Renal cortex interstitium (tissue), 11 donors: ENCODE measurements at regions not wholly inside any gene's neighbourhood (a gene's known extent, or its start where the extent isn't known, plus 50 kb on each side); places are given as distances from the start of the nearest gene placed in this dataset.

Experiments used
- DNase-seq, 11 donors: peaks; one replicate each; pipeline ENCODE4 v3.0.0-alpha.2; 2013; ENCODE audit warnings: low read depth in 9 of 11, low spot score in 4 of 11; ENCODE audit errors: extremely low read depth in 1 of 11

- peak in 2 of 11 donors; percentile 33 to 35 for DNase-seq
These were observed 490.9 kb downstream of the GADD45G start for GRCh38 chr9:90095682-90096081.

DNA sequence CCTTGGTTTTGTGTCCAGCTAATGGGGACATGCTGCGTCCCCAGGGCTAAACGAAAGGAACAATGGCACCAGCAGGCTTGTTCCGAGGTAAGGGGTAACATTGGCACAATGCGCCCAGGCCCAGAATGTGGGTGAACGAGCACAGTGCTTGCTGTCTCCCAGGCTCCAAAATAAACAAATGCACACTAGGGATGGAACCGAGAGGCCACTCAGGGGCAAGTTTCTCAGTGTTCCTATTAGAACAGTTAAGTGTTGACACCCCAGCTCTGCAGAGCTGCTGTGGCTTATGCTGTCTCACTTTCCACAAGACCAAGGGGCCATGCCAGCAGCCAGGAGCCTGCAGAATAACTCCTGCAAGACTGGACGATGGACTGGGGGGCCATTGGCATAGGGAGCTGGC, 492.4 kb downstream of the GADD45G start:
- DNase-seq: no peak

- no peak for DNase-seq
These were observed 493.6 kb downstream of the GADD45G start for GRCh38 chr9:90098408-90098807.

DNA sequence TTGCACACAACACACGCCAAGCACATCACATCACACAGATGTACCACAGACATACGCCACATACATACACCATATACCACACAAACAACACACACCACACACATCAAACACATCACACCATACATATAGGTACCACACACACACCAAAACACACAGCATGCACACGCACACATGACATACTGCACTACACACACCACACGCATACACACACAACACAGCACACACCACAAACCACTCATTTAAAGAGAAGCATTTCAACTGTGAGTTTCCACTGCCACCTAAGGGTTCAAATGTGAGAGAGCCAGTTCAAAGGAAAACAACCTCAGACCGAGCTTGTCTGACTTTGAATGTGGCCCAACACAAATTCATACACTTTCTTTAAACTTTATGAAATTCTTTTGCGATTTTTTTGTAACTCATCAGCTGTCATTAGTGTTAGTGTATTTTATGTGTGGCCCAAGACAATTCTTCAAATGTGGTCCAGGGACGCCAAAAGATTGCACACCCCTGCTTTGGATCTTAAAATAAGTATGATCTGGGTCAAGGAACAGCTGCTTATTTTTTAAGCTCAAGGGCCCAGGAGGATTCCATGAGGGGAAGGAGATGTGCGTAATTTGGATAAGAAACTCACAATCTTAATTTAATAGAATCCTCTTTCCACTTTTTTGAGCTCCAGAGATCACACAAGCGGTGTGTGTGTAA, 494.6 kb downstream of the GADD45G start:
- peak in 2 of 11 donors; percentile 18 to 26 for DNase-seq

GRCh38 chr9:90100014-90100413, 495.2 kb downstream of the GADD45G start:
- no peak for DNase-seq

GRCh38 chr9:90102292-90102901, 497.6 kb downstream of the GADD45G start:
- peak; percentile 52 to 82 (median 71) for DNase-seq

DNA sequence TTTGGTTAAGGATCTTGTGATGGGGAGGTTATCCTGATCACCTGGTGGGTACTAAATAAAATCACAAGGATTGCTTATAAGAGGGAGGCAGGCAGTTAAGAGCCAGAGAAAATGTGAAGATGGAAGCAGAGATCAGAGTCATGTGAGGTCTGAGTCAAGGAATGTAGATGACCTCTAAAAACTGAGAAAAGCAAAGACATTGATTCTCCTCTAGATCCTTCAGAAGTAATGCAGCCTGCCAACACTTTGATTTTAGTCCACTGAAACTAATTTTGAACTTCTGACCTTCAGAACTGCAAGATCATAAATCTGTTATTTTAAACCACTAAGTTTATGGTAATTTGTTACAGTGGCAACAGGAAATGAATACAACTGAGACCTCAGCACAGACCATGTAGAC, 499.0 kb downstream of the GADD45G start:
- DNase-seq: no peak

- no peak for DNase-seq
These were observed 501.0 kb downstream of the GADD45G start for GRCh38 chr9:90105773-90106172.

- DNase-seq: no peak
These were observed 502.4 kb downstream of the GADD45G start for GRCh38 chr9:90107040-90107725.

DNA sequence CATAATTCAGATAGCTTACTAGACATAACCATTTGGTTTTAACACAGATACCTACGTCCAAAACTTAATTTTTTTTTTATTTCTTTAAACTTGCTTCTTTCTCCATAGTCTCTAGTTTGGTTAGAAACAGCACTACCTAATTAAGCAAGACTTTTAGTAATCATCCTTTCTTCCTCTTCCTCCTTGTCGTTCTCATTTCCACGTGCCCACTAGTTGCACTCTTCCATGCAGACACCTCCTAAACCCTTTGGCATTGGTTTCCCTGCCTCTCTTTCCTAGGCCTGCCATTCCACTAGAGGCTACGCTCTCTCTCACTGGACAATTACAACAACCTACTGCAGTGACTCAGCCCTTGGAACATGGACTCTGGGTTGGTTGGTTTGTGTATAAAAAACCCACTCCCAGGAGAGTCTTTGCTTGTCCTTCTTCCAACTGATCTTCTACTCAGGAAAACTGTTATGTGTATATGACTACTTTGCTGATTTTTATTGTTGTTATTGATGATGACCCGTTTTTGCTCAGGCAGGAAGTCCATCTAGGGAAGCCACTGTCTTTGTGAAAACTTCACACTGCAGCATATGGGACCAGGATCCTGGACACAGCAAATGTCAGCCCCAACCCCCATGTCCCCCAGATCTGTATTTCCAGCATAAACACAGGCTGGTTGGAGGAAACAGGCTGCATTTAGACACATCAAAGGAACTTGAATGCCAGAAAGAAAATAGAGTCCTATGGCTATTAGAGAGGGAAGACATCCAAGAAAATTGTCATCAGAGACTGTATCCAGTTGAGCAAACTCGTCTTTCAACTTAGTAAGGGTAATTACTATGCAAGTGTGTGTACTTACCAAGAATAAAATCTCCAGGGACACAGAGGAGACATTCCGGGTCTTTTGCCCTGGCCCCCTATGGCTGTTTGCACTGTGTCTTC, 503.2 kb downstream of the GADD45G start:
- DNase-seq: no peak

DNA sequence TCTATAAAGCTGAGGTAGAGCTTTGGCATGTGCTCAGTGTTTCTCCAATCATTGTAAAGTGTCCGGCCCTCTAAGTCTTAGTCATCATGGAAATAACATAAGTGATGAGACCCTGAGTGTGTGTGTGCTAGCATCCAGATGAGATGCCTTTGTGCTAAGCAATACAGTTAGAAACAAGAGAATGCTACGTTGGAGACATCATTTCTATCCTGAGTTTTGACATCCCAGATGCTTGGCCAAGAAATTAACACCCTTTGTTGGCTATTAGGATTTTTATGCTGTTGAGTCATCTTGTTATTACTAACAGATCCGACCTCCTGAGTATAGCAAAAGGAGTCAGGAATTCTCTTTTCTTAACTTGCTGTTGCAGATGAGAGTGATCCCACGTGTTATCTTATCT, 508.0 kb downstream of the GADD45G start:
- no peak for DNase-seq

GRCh38 chr9:90114641-90115425, 510.0 kb downstream of the GADD45G start:
- DNase-seq: no peak

DNA sequence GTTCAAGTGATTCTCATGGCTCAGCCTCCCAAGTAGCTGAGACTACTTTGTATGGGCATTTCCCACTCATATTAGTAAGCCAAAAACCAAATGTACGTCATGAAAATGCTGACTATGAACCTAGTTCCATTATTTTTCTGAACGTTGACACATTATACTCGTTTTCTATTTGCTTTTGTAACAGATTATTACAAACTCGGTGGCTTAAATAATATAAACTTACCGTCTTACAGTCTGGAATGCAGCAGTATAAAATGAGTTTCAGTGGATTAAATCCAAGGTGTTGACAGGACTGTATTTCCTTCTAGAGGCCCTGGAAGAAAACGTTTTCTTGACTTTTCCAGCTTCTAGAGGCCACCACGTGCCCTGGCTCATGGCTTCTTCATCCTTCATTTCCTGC, 517.0 kb downstream of the GADD45G start:
- DNase-seq: no peak

DNA sequence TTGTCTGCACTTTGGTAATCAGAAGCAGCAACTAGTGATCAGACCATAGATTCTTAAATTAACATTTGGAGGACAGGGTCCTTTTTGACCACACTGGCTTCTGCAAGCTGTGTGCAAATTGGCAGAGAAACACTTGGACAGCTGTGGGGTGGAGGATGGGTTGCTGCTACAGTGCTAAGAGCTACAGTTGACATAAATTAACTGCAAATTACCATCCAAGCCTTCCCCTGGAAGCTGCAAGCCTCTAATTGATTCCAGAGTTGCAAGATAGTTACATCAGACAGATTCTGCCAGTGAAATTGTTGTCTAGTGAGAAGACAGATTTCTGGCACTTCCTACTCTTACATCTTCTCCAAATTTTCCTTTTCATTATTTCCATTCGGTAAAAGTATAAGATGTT, 517.7 kb downstream of the DIRAS2 start:
- DNase-seq: no peak

DNA sequence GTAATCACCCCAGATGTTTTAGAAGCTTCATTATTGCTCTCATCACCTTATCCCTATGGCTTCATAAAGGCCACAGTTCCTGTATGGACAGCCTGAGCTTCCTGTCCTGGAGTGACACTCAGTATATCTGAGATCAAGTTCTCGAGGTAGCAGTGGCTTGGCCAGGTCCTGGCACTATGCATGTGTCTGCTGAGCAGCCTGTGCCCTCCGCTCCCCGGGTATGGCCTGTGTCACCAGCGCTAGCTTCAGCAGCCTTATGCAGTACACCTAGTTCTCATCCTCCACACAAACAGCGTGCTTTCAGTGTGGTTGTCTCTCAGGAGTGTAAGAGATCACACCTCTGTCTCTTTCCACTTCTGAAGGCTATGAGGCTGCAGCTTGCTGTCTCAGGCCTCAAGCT, 514.7 kb downstream of the DIRAS2 start:
- DNase-seq: no peak

- DNase-seq: no peak
These were observed 513.9 kb downstream of the DIRAS2 start for GRCh38 chr9:90128587-90129190.

DNA sequence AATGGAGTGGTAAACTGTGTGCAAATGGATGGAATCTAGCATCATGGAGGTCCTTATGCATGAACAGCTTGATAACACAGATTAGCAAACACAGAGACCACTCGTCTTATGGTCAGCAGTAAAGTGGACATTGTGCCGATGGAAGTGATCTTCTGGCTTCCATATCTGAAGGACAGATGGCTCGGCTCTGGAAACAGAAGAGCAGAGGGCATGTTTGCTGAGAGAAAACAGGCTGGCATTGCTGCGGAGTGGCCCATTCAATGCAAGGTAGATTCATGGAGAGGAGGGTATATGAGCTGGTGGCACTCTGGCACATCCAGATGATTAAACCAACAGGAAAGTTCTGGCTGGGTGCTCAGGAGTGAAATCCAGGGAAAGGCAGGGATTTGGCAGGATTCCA, 513.2 kb downstream of the DIRAS2 start:
- DNase-seq: no peak

- no peak for DNase-seq
These were observed 511.1 kb downstream of the DIRAS2 start for GRCh38 chr9:90131568-90131967.
